K562 (cell line): ENCODE measurements at regions not wholly inside any gene's neighbourhood (a gene's known extent, or its start where the extent isn't known, plus 50 kb on each side); places are given as distances from the start of the nearest gene placed in this dataset.

Experiments
- ATAC-seq: fragments of 200-7000 bp; cut with Tn5 transposase; 3 replicates; pipeline ENCODE4 v1.9.1; 2020; ENCODE audit warnings: moderate library complexity
- BruUV-seq: library from RNA; stranded (reverse); fragments of 400-500 nt; replicated peaks from 2 replicates; lab custom pipeline; 2021; lab: Mats Ljungman, UMichigan
- CTCF ChIA-PET: fragments of 300-600 bp; formaldehyde crosslinking; extraction: SDS; loops from one replicate; lab custom pipeline; 2021; ENCODE audit warnings: low intra/inter-chr PET ratio; lab: Yijun Ruan, JAX
- POLR2A ChIA-PET: fragments of 300-600, 350-650 bp; sonication (Branson Sonifier 250); formaldehyde crosslinking; extraction: SDS; loops from one replicate; lab custom pipeline; 2021; ENCODE audit warnings: antibody characterized with exemption, inconsistent platforms; lab: Yijun Ruan, JAX
- DNase-seq, 4 experiments: peaks; one replicate each; pipeline versions ENCODE4 v3.0.0 to v3.0.0-alpha.2; 2011 to 2018; ENCODE audit warnings: low spot score in 3 of 4, mixed read lengths in 3 of 4; ENCODE audit errors: extremely low read depth in 1 of 4
- FAIRE-seq: peaks from 2 replicates; lab custom pipeline; 2011; peaks lifted over from hg19 to GRCh38; lab: Jason Lieb, UNC
- H2AFZ ChIP-seq: 2 replicates; pipeline ENCODE4 v1.6.0; 2011; ENCODE audit warnings: low read depth, low read length, control low read depth, inconsistent platforms
- H3K27ac ChIP-seq: fragments of 200-600 bp; 3 replicates; pipeline ENCODE4 v1.8.0; 2011; ENCODE audit warnings: low read depth, mild to moderate bottlenecking, control low read depth, inconsistent platforms, low read length, moderate library complexity, mixed read lengths; ENCODE audit errors: extremely low read depth
- H3K27me3 ChIP-seq, 2 experiments: fragments of 300-600 bp in 1 of 2; 2 replicates in 1 of 2; 3 replicates in 1 of 2; pipeline versions ENCODE4 v1.6.0 to v1.8.0; 2011; ENCODE audit warnings: inconsistent platforms in 2 of 2, low read length in 2 of 2, mild to moderate bottlenecking in 1 of 2, mixed read lengths in 1 of 2, moderate library complexity in 1 of 2; ENCODE audit not compliant: control insufficient read depth in 2 of 2, insufficient read depth in 2 of 2
- H3K36me3 ChIP-seq: fragments of 300-600 bp; 3 replicates; pipeline ENCODE4 v1.8.0; 2011; ENCODE audit warnings: mild to moderate bottlenecking, low read length, inconsistent platforms; ENCODE audit not compliant: control insufficient read depth, insufficient read depth
- H3K4me1 ChIP-seq, 2 experiments: fragments of 200-600 bp in 1 of 2; replicated peaks in 1 of 2; 2 replicates in 1 of 2; 3 replicates in 1 of 2; pipeline versions ENCODE4 v1.5.1 to v1.8.0; 2011; ENCODE audit warnings: inconsistent platforms in 2 of 2, low read length in 2 of 2, mild to moderate bottlenecking in 1 of 2, mixed read lengths in 1 of 2, moderate library complexity in 1 of 2; ENCODE audit not compliant: control insufficient read depth in 2 of 2, insufficient read depth in 2 of 2
- H3K4me2 ChIP-seq: 2 replicates; pipeline ENCODE4 v1.6.1; 2011; ENCODE audit warnings: low read length, control low read depth, inconsistent platforms, mixed read lengths; ENCODE audit not compliant: insufficient read depth
- H3K4me3 ChIP-seq: fragments of 200-600 bp; sonication (generic), shearing (Covaris generic); 2 replicates; pipeline ENCODE4 v1.5.1; 2016; ENCODE audit warnings: control low read depth, inconsistent platforms
- H3K79me2 ChIP-seq: fragments of 200-600 bp; 3 replicates; pipeline ENCODE4 v1.8.0; 2011; ENCODE audit warnings: low read length, inconsistent platforms; ENCODE audit not compliant: control insufficient read depth, insufficient read depth
- H3K9ac ChIP-seq, 2 experiments: 2 replicates each; pipeline versions ENCODE4 v1.6.0 to v1.6.1; 2011; ENCODE audit warnings: low read depth in 2 of 2, low read length in 2 of 2, control low read depth in 1 of 2, inconsistent platforms in 1 of 2, mild to moderate bottlenecking in 1 of 2, mixed read lengths in 1 of 2; ENCODE audit not compliant: insufficient read depth in 1 of 2
- H3K9me1 ChIP-seq: one replicate; pipeline ENCODE4 v1.6.0; 2011; ENCODE audit warnings: inconsistent platforms, mild to moderate bottlenecking, low read length, moderate library complexity; ENCODE audit not compliant: control insufficient read depth, insufficient read depth
- H3K9me3 ChIP-seq: replicated peaks from 2 replicates; pipeline ENCODE4 v1.5.1; 2011; ENCODE audit warnings: low read depth, low read length, inconsistent platforms; ENCODE audit not compliant: control insufficient read depth, insufficient read depth
- H4K20me1 ChIP-seq: replicated peaks from 2 replicates; pipeline ENCODE4 v1.6.1; 2011; ENCODE audit warnings: low read length, inconsistent platforms, mixed read lengths; ENCODE audit not compliant: control insufficient read depth, insufficient read depth
- CHD2 ChIP-seq: IDR thresholded peaks from 2 replicates; pipeline ENCODE4 v1.6.1; 2011; ENCODE audit warnings: low read depth, low read length
- E2F6 ChIP-seq, 2 experiments: IDR thresholded peaks; 2 replicates each; pipeline ENCODE4 v1.6.1; 2011; ENCODE audit warnings: borderline replicate concordance in 1 of 2, control low read depth in 1 of 2, low read depth in 1 of 2, low read length in 1 of 2, mild to moderate bottlenecking in 1 of 2, mixed read lengths in 1 of 2, moderate library complexity in 1 of 2; ENCODE audit not compliant: insufficient read depth in 1 of 2, insufficient read length in 1 of 2, poor library complexity in 1 of 2, severe bottlenecking in 1 of 2; ENCODE audit errors: extremely low read depth in 1 of 2
- EP400 ChIP-seq: fragments of 450-650 bp; IDR thresholded peaks from 2 replicates; pipeline ENCODE4 v1.6.1; 2017; ENCODE audit warnings: antibody characterized with exemption, mild to moderate bottlenecking, moderate library complexity
- ETV6 ChIP-seq, 3 experiments: fragments of 150-350 bp in 1 of 3; sonication (generic) in 1 of 3; formaldehyde crosslinking in 1 of 3; IDR thresholded peaks; 2 replicates each; pipeline versions ENCODE4 v1.6.1 to v1.8.0; 2014 to 2022; ENCODE audit warnings: borderline replicate concordance in 2 of 3, low read depth in 2 of 3, antibody characterized with exemption in 1 of 3, low read length in 1 of 3, mild to moderate bottlenecking in 1 of 3, missing genetic modification reagents in 1 of 3
- FOXK1 ChIP-seq: sonication (generic); formaldehyde crosslinking; IDR thresholded peaks from 2 replicates; pipeline ENCODE4 v1.8.0; 2022; ENCODE audit warnings: missing genetic modification reagents, mild to moderate bottlenecking, borderline replicate concordance
- MTA2 ChIP-seq: fragments of 450-650 bp; IDR thresholded peaks from 2 replicates; pipeline ENCODE4 v1.6.1; 2016; ENCODE audit warnings: low read depth
- NFXL1 ChIP-seq: fragments of 450-650 bp; formaldehyde crosslinking; IDR thresholded peaks from 2 replicates; pipeline ENCODE4 v1.4.0; 2021; ENCODE audit warnings: mild to moderate bottlenecking
- POLR2A ChIP-seq: fragments of 450-650 bp; conservative IDR thresholded peaks from 2 replicates; pipeline ENCODE4 v1.6.1; 2016
- RBM34 ChIP-seq: fragments of 200-400 bp; formaldehyde crosslinking; IDR thresholded peaks from 2 replicates; pipeline ENCODE4 v1.6.1; 2018; ENCODE audit warnings: low read length, borderline replicate concordance; ENCODE audit not compliant: insufficient read depth
- SIRT6 ChIP-seq: IDR thresholded peaks from one replicate; pipeline ENCODE4 v1.6.1; 2012; ENCODE audit warnings: low read depth, mild to moderate bottlenecking, control low read depth, inconsistent platforms, low read length, moderate library complexity
- SNIP1 ChIP-seq: fragments of 450-650 bp; IDR thresholded peaks from 2 replicates; pipeline ENCODE4 v1.7.1; 2017; ENCODE audit warnings: low read depth, mild to moderate bottlenecking
- ZNF133 ChIP-seq: fragments of 250-450 bp; sonication (Bioruptor Pico); IDR thresholded peaks from 2 replicates; pipeline ENCODE4 v1.4.0; 2020; ENCODE audit warnings: mild to moderate bottlenecking
- WGBS: fragments of 100-300 bp; shearing (Covaris generic); methylation state at CpG from one replicate; pipeline ENCODE4 v1.1.6; 2016; ENCODE audit warnings: low coverage, mixed read lengths; ENCODE audit not compliant: insufficient coverage; ENCODE audit errors: missing lambda C conversion rate; 5-methylcytosine and 5-hydroxymethylcytosine counted together
- in situ Hi-C: fragments of 300-500 bp; cut with MboI; formaldehyde crosslinking; loops from 4 replicates; pipeline ENCODE4 v1.15.0; 2018; ENCODE audit warnings: inconsistent platforms, mixed read lengths
- intact Hi-C: fragments of 100-400 bp; cut with micrococcal nuclease; formaldehyde crosslinking; loops from 2 replicates; pipeline ENCODE4 v1.14.2; 2022
- TF ChIP-seq, protein P1 (sequence below): sonication (generic); formaldehyde crosslinking; IDR thresholded peaks from 2 replicates; pipeline ENCODE4 v1.8.0; 2022; ENCODE audit warnings: mild to moderate bottlenecking, missing genetic modification reagents

DNA sequence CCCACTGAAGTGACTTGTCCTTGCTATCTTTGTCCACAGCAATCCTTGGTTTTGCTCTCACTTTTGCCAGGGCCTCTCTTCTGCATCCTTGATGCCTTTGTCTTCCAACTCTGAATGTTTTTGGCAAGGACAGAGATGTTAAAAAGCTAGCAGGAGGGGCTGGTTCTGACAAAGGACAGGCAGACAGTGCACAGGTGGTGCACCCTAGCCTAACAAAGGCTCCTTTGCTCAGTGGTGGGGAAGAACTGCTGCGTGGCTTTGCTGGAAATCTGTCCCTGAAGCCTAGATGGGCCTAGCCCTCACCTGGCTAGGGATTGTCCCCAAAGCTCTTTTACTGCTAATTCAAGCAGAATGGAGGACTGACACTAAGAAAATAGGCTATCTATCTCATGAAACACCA is 233.5 kb downstream of the MAN2A1 start:
- ChIA-PET POLR2A (no interaction called here), CTCF (no interaction called here)
- H2AFZ ChIP-seq = no peak overlapping the region
- ATAC-seq (no peak), DNase-seq (no peak), FAIRE-seq (no peak)
- WGBS = 9% methylated on average over 1 of the region's 1 CpG
- peaks cover 0 to 4% of the 10 kb centered on the region in 2 experiments; a peak in 2 of 5 replicates for H3K27me3 ChIP-seq
- H3K36me3 ChIP-seq = no peaks in the 10 kb centered on the region
- H3K4me2 ChIP-seq = no peak overlapping the region
- H3K4me3 ChIP-seq = no peak overlapping the region
- H3K27ac ChIP-seq = no peak overlapping the region
- no peak for TF ChIP-seq ZNF133
- no peak for TF ChIP-seq RBM34
- TF ChIP-seq ETV6 (IDR thresholded peaks at IDR 0.05; ENCODE audit: borderline replicate concordance in 1 of 2, low read depth in 2 of 2, low read length in 1 of 2) = no peak
- no peak for TF ChIP-seq ETV6 (CRISPR knock-in tag; IDR thresholded peaks at IDR 0.05; ENCODE audit: borderline replicate concordance)
- TF ChIP-seq, protein P1, sequence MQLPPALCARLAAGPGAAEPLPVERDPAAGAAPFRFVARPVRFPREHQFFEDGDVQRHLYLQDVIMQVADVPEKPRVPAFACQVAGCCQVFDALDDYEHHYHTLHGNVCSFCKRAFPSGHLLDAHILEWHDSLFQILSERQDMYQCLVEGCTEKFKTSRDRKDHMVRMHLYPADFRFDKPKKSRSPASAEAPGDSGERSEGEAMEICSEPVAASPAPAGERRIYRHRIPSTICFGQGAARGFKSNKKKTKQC (CRISPR knock-in tag) = no peak
- TF ChIP-seq POLR2A = no peak
- no peak for TF ChIP-seq EP400
- TF ChIP-seq CHD2 = no peak
- TF ChIP-seq E2F6 (IDR thresholded peaks at IDR 0.05; ENCODE audit: borderline replicate concordance in 1 of 2, extremely low read depth in 1 of 2, insufficient read depth in 1 of 2, insufficient read length in 1 of 2, low read depth in 1 of 2, low read length in 1 of 2, poor library complexity in 1 of 2, severe bottlenecking in 1 of 2) = no peak
- no peak for TF ChIP-seq MTA2
- TF ChIP-seq NFXL1 (CRISPR knock-in tag) = no peak
- no peak for TF ChIP-seq SNIP1
- no peak for TF ChIP-seq FOXK1 (CRISPR knock-in tag)
- TF ChIP-seq SIRT6 = no peak
- H3K9me3 ChIP-seq = no peaks in the 10 kb centered on the region
- in situ Hi-C loops (no loop called here), intact Hi-C loops (no loop called here)
- H3K79me2 ChIP-seq = no peaks in the 10 kb centered on the region
- no peaks in the 10 kb centered on the region for H3K9me1 ChIP-seq
- no peak overlapping the region for H3K9ac ChIP-seq
- BruUV-seq = no TSS peak
- no peaks in the 10 kb centered on the region for H3K4me1 ChIP-seq
- no peaks in the 10 kb centered on the region for H4K20me1 ChIP-seq
